ENCODE measurements at regions not wholly inside any gene's neighbourhood (a gene's known extent, or its start where the extent isn't known, plus 50 kb on each side); places are given as distances from the start of the nearest gene placed in this dataset.

DNA sequence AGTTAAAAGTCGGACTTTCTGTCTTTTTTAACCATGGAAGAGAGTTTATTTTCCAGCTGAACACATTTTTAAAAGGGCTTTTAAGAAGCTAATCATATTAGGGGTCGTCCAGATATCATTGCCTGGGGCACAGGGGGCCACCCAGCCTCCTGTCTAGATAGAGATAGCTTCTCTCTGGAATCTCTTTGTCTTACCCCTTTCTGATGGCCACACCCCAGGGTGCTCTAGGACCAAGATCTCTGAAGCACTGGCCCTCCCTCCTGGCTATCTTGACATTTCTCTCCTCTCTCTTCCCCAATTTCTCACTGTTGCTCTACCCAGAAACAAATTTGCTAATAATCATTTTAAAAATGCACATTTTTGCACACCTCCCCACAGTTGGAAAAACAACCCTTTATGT, 204.4 kb downstream of the NXNL2 start:
- TF ChIP-seq CTCF (IDR thresholded peaks at IDR 0.05) (no peak), POLR2AphosphoS5 (IDR thresholded peaks at IDR 0.05) (no peak), EP300 (IDR thresholded peaks at IDR 0.05) (no peak), POLR2A (IDR thresholded peaks at IDR 0.05; ENCODE audit: low read depth) (no peak)
